PC-9 (cell line): ENCODE measurements at regions not wholly inside any gene's neighbourhood (a gene's known extent, or its start where the extent isn't known, plus 50 kb on each side); places are given as distances from the start of the nearest gene placed in this dataset.
"Not testable (repeated sequence)": the region's sequence is repeated elsewhere in the genome, so short reads cannot be mapped to it uniquely, and the experiment has no call there.

Source experiments
- BruUV-seq: library from RNA; stranded (reverse); fragments of 400-500 nt; replicated peaks from 2 replicates; lab custom pipeline; 2021; lab: Mats Ljungman, UMichigan
- CTCF ChIA-PET: fragments of 300-600 bp; sonication (Branson Sonifier 250); formaldehyde crosslinking; loops from one replicate; lab custom pipeline; 2022; ENCODE audit warnings: antibody characterized with exemption; lab: Charles Lee
- POLR2A ChIA-PET: fragments of 300-600 bp; sonication (Branson Sonifier 250); formaldehyde crosslinking; loops from one replicate; lab custom pipeline; 2022; ENCODE audit warnings: antibody characterized with exemption; ENCODE audit not compliant: unreplicated experiment; lab: Charles Lee
- DNase-seq, 2 experiments: peaks; one replicate each; pipeline versions ENCODE4 v3.0.0 to v3.0.0-alpha.2; 2015 to 2022; ENCODE audit warnings: mixed read lengths in 1 of 2
- H2AFZ ChIP-seq: fragments of 200-600 bp; sonication (generic); 2 replicates; pipeline ENCODE4 v1.8.1; 2017; ENCODE audit warnings: antibody characterized with exemption
- H3F3A ChIP-seq: fragments of 200-600 bp; sonication (generic); 2 replicates; pipeline ENCODE4 v1.8.1; 2017; ENCODE audit warnings: antibody characterized with exemption, mild to moderate bottlenecking, low read depth; ENCODE audit not compliant: insufficient read depth
- H3K27ac ChIP-seq: fragments of 200-600 bp; sonication (generic); 2 replicates; pipeline ENCODE4 v1.6.1; 2016; ENCODE audit warnings: mixed run types
- H3K27me3 ChIP-seq: fragments of 200-600 bp; sonication (generic); 2 replicates; pipeline ENCODE4 v1.6.1; 2016; ENCODE audit warnings: low read depth, mixed run types; ENCODE audit not compliant: insufficient read depth
- H3K36me3 ChIP-seq: fragments of 200-600 bp; sonication (generic); 2 replicates; pipeline ENCODE4 v1.6.1; 2016; ENCODE audit warnings: low read depth, mixed run types
- H3K4me1 ChIP-seq: fragments of 200-600 bp; sonication (generic); replicated peaks from 2 replicates; pipeline ENCODE4 v1.6.1; 2016; ENCODE audit warnings: mixed run types; ENCODE audit not compliant: insufficient read depth
- H3K4me2 ChIP-seq: fragments of 200-600 bp; sonication (generic); 2 replicates; pipeline ENCODE4 v1.6.1; 2017; ENCODE audit warnings: mixed run types
- H3K4me3 ChIP-seq: fragments of 200-600 bp; sonication (generic); 2 replicates; pipeline ENCODE4 v1.6.1; 2016; ENCODE audit warnings: mixed run types
- H3K79me2 ChIP-seq: fragments of 200-600 bp; sonication (generic); 2 replicates; pipeline ENCODE4 v1.6.1; 2017; ENCODE audit warnings: low read depth, mixed run types
- H3K9me2 ChIP-seq: fragments of 200-600 bp; sonication (generic); 2 replicates; pipeline ENCODE4 v1.8.1; 2017; ENCODE audit warnings: mild to moderate bottlenecking; ENCODE audit not compliant: insufficient read depth
- H3K9me3 ChIP-seq: fragments of 200-600 bp; sonication (generic); 2 replicates; pipeline ENCODE4 v1.8.1; 2016; ENCODE audit warnings: low read depth; ENCODE audit not compliant: insufficient read depth
- H4K20me1 ChIP-seq: fragments of 200-600 bp; sonication (generic); 2 replicates; pipeline ENCODE4 v1.8.1; 2017; ENCODE audit not compliant: insufficient read depth
- CTCF ChIP-seq: fragments of 200-600 bp; sonication (generic); conservative IDR thresholded peaks from 2 replicates; pipeline ENCODE4 v1.6.1; 2017; ENCODE audit warnings: mixed run types, antibody characterized with exemption, mild to moderate bottlenecking, moderate library complexity
- EZH2 ChIP-seq: fragments of 200-600 bp; sonication (generic); IDR thresholded peaks from 2 replicates; pipeline ENCODE4 v1.8.0; 2017; ENCODE audit warnings: antibody characterized with exemption, low read depth
- intact Hi-C: fragments of 100-400 bp; cut with micrococcal nuclease; formaldehyde crosslinking; loops from one replicate; pipeline ENCODE4 v1.10.0; 2022; ENCODE audit not compliant: unreplicated experiment

- Histone ChIP-seq H3K4me2 (no peak overlapping the region), H2AFZ (no peak overlapping the region), H3F3A (no peaks in the 10 kb centered on the region), H3K79me2 (no peaks in the 10 kb centered on the region), H3K4me1 (no peaks in the 10 kb centered on the region), H3K9me2 (no peaks in the 10 kb centered on the region), H3K36me3 (no peaks in the 10 kb centered on the region), H3K27ac (no peak overlapping the region), H3K9me3 (no peaks in the 10 kb centered on the region; the same call in 1 of the 2 replicates), H3K27me3 (no peaks in the 10 kb centered on the region), H4K20me1 (no peaks in the 10 kb centered on the region), H3K4me3 (no peak overlapping the region)
- CTCF ChIA-PET: no interaction called here
- TF ChIP-seq EZH2 (no peak), CTCF (no peak)
- intact Hi-C loops: no loop called here
- BruUV-seq: no TSS peak
- POLR2A ChIA-PET: no interaction called here
- no peak for DNase-seq
These were observed 164.3 kb upstream of the GMNC start for GRCh38 chr3:191026746-191027145.

GRCh38 chr3:191020730-191021396, 158.4 kb upstream of the GMNC start:
- TF ChIP-seq EZH2: no peak
- TF ChIP-seq CTCF: no peak
- Histone ChIP-seq H3K36me3 (no peaks in the 10 kb centered on the region), H2AFZ (no peak overlapping the region), H3K4me1 (no peaks in the 10 kb centered on the region), H3K27me3 (no peaks in the 10 kb centered on the region), H3K9me3 (no peaks in the 10 kb centered on the region; the same call in 1 of the 2 replicates), H3K9me2 (0 out of 2 replicates have a peak, but pooled peaks cover 3% of the 10 kb centered on the region), H3K79me2 (no peaks in the 10 kb centered on the region), H4K20me1 (no peaks in the 10 kb centered on the region), H3K4me2 (no peak overlapping the region), H3K4me3 (no peak overlapping the region), H3K27ac (no peak overlapping the region), H3F3A (no peaks in the 10 kb centered on the region)
- DNase-seq: no peak
- no TSS peak for BruUV-seq
- intact Hi-C loops: no loop called here
- POLR2A ChIA-PET: interaction anchor here (0.7 kb wide), 2 partner anchors 8 to 244 kb away, joined by 5 to 10 read pairs; no protein-coding TSS in a partner anchor
- CTCF ChIA-PET: no interaction called here

GRCh38 chr3:191019855-191020254, 157.4 kb upstream of the GMNC start:
- no peaks in the 10 kb centered on the region for H3K36me3 ChIP-seq
- H2AFZ ChIP-seq: no peak overlapping the region
- 0 out of 2 replicates have a peak, but pooled peaks cover 3% of the 10 kb centered on the region for H3K9me2 ChIP-seq
- no peaks in the 10 kb centered on the region for H3K4me1 ChIP-seq
- no peaks in the 10 kb centered on the region for H3F3A ChIP-seq
- no peaks in the 10 kb centered on the region; the same call in 1 of the 2 replicates for H3K9me3 ChIP-seq
- H3K27ac ChIP-seq: no peak overlapping the region
- no TSS peak for BruUV-seq
- H3K79me2 ChIP-seq: no peaks in the 10 kb centered on the region
- H3K4me3 ChIP-seq: no peak overlapping the region
- H3K4me2 ChIP-seq: no peak overlapping the region
- DNase-seq: peak in 1 of 2 experiments; percentile 13
- intact Hi-C loops: no loop called here
- no peaks in the 10 kb centered on the region for H4K20me1 ChIP-seq
- no peaks in the 10 kb centered on the region for H3K27me3 ChIP-seq
- no peak for TF ChIP-seq CTCF
- no peak for TF ChIP-seq EZH2
- CTCF ChIA-PET: no interaction called here
- POLR2A ChIA-PET: no interaction called here

GRCh38 chr3:191015960-191016359, 153.5 kb upstream of the GMNC start:
- H3K4me1 ChIP-seq, DNase-seq, H3K27ac ChIP-seq, POLR2A ChIA-PET, H3K36me3 ChIP-seq, CTCF ChIA-PET, H3K4me2 ChIP-seq, H3K9me2 ChIP-seq, H4K20me1 ChIP-seq, BruUV-seq, H3K9me3 ChIP-seq, H3K27me3 ChIP-seq, H2AFZ ChIP-seq, H3F3A ChIP-seq, intact Hi-C loops, H3K79me2 ChIP-seq, H3K4me3 ChIP-seq: not testable (repeated sequence)
